SK-N-SH treated with all-trans-retinoic acid at 6 μM for 48 hours (cell line): ENCODE measurements at regions not wholly inside any gene's neighbourhood (a gene's known extent, or its start where the extent isn't known, plus 50 kb on each side); places are given as distances from the start of the nearest gene placed in this dataset.

Experiments
- ATAC-seq: fragments of 200-7000 bp; cut with Tn5 transposase; 3 replicates; pipeline ENCODE4 v1.9.1; 2020; ENCODE audit warnings: mild to moderate bottlenecking, moderate library complexity
- ARNTL ChIP-seq: fragments of 450-650 bp; formaldehyde crosslinking; IDR thresholded peaks from 2 replicates; pipeline ENCODE4 v1.5.0; 2020; ENCODE audit warnings: low read depth, mild to moderate bottlenecking, moderate library complexity, borderline replicate concordance
- BACH2 ChIP-seq: fragments of 250-450 bp; sonication (Bioruptor Pico); IDR thresholded peaks from 2 replicates; pipeline ENCODE4 v1.9.0; 2021; ENCODE audit warnings: mild to moderate bottlenecking, borderline replicate concordance
- CSDC2 ChIP-seq: fragments of 250-450 bp; sonication (Bioruptor Pico); IDR thresholded peaks from 2 replicates; pipeline ENCODE4 v1.5.0; 2020; ENCODE audit warnings: mild to moderate bottlenecking, moderate library complexity
- ESRRG ChIP-seq: fragments of 250-450 bp; sonication (Bioruptor Pico); IDR thresholded peaks from 2 replicates; pipeline ENCODE4 v1.6.1; 2021; ENCODE audit warnings: mild to moderate bottlenecking
- GLIS3 ChIP-seq: fragments of 250-450 bp; sonication (Bioruptor Pico); IDR thresholded peaks from 2 replicates; pipeline ENCODE4 v1.5.0; 2020; ENCODE audit warnings: mild to moderate bottlenecking, moderate library complexity
- OSR1 ChIP-seq: fragments of 250-450 bp; sonication (Bioruptor Pico); IDR thresholded peaks from 2 replicates; pipeline ENCODE4 v1.8.0; 2022; ENCODE audit warnings: moderate library complexity, mild to moderate bottlenecking, inconsistent platforms
- PPARA ChIP-seq: fragments of 250-450 bp; sonication (Bioruptor Pico); IDR thresholded peaks from 2 replicates; pipeline ENCODE4 v1.5.0; 2020; ENCODE audit warnings: mild to moderate bottlenecking, borderline replicate concordance
- RARB ChIP-seq: fragments of 250-450 bp; sonication (Bioruptor Pico); IDR thresholded peaks from 2 replicates; pipeline ENCODE4 v1.8.0; 2021; ENCODE audit warnings: mild to moderate bottlenecking, moderate library complexity
- SNAI2 ChIP-seq: fragments of 250-450 bp; sonication (Bioruptor Pico); IDR thresholded peaks from 2 replicates; pipeline ENCODE4 v1.5.0; 2020; ENCODE audit warnings: mild to moderate bottlenecking, moderate library complexity
- TOX ChIP-seq: fragments of 250-450 bp; sonication (Bioruptor Pico); IDR thresholded peaks from 2 replicates; pipeline ENCODE4 v1.8.0; 2021; ENCODE audit warnings: mild to moderate bottlenecking, moderate library complexity, borderline replicate concordance
- ZC3H10 ChIP-seq: fragments of 250-450 bp; sonication (Bioruptor Pico); IDR thresholded peaks from 2 replicates; pipeline ENCODE4 v1.5.1; 2021; ENCODE audit warnings: mild to moderate bottlenecking, moderate library complexity
- ZFP3 ChIP-seq: fragments of 250-450 bp; sonication (Bioruptor Pico); IDR thresholded peaks from 2 replicates; pipeline ENCODE4 v1.5.0; 2020; ENCODE audit warnings: mild to moderate bottlenecking, moderate library complexity
- ZNF565 ChIP-seq: fragments of 450-650 bp; formaldehyde crosslinking; conservative IDR thresholded peaks from 2 replicates; pipeline ENCODE4 v1.5.0; 2020; ENCODE audit warnings: low read depth, mild to moderate bottlenecking, moderate library complexity
- ZNF70 ChIP-seq: fragments of 450-650 bp; formaldehyde crosslinking; IDR thresholded peaks from 2 replicates; pipeline ENCODE4 v1.5.0; 2020; ENCODE audit warnings: mild to moderate bottlenecking, moderate library complexity
- ZNF8 ChIP-seq: fragments of 450-650 bp; formaldehyde crosslinking; IDR thresholded peaks from 2 replicates; pipeline ENCODE4 v1.5.0; 2020; ENCODE audit warnings: mild to moderate bottlenecking, moderate library complexity
- TF ChIP-seq, protein P1 (sequence below): fragments of 250-450 bp; sonication (Bioruptor Pico); IDR thresholded peaks from 2 replicates; pipeline ENCODE4 v1.5.0; 2020; ENCODE audit warnings: mild to moderate bottlenecking, moderate library complexity
- TF ChIP-seq, protein P2 (sequence below): fragments of 250-450 bp; sonication (Bioruptor Pico); IDR thresholded peaks from 2 replicates; pipeline ENCODE4 v1.5.1; 2020; ENCODE audit warnings: low read depth, mild to moderate bottlenecking, moderate library complexity
- TF ChIP-seq, protein P3 (sequence below): fragments of 250-450 bp; sonication (Bioruptor Pico); IDR thresholded peaks from 2 replicates; pipeline ENCODE4 v1.8.0; 2020; ENCODE audit warnings: mild to moderate bottlenecking, moderate library complexity, borderline replicate concordance
- TF ChIP-seq, protein P4 (sequence below): fragments of 250-450 bp; sonication (Bioruptor Pico); IDR thresholded peaks from 2 replicates; pipeline ENCODE4 v1.5.1; 2021; ENCODE audit warnings: mild to moderate bottlenecking, moderate library complexity

DNA sequence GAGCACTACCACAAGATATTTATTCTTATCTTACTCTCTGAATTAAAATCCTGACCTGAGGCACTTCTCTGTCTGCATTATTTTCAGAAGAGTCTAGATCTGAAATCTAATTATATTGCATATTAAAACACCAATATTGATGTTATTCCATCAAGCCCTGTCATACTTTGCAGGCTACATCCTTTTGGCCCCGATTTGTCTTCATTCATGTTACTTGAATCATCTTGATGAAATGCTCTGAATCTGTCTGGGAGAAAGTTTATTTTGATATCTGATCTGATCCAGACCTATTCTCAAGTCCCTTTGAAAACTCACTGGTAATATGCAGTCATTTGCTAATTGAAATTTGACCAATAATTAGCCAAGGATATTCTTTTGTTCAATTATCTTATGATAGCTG lies 79.9 kb downstream of the BBS10 start (continued):
- TF ChIP-seq ZC3H10 (CRISPR knock-in tag) (peak; percentile 69; the same call in 1 of the 2 replicates), TOX (CRISPR knock-in tag) (peak; percentile 72; the same call in 1 of the 2 replicates), OSR1 (CRISPR knock-in tag) (no peak)
- TF ChIP-seq, protein P1, sequence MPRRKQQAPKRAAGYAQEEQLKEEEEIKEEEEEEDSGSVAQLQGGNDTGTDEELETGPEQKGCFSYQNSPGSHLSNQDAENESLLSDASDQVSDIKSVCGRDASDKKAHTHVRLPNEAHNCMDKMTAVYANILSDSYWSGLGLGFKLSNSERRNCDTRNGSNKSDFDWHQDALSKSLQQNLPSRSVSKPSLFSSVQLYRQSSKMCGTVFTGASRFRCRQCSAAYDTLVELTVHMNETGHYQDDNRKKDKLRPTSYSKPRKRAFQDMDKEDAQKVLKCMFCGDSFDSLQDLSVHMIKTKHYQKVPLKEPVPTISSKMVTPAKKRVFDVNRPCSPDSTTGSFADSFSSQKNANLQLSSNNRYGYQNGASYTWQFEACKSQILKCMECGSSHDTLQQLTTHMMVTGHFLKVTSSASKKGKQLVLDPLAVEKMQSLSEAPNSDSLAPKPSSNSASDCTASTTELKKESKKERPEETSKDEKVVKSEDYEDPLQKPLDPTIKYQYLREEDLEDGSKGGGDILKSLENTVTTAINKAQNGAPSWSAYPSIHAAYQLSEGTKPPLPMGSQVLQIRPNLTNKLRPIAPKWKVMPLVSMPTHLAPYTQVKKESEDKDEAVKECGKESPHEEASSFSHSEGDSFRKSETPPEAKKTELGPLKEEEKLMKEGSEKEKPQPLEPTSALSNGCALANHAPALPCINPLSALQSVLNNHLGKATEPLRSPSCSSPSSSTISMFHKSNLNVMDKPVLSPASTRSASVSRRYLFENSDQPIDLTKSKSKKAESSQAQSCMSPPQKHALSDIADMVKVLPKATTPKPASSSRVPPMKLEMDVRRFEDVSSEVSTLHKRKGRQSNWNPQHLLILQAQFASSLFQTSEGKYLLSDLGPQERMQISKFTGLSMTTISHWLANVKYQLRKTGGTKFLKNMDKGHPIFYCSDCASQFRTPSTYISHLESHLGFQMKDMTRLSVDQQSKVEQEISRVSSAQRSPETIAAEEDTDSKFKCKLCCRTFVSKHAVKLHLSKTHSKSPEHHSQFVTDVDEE (CRISPR knock-in tag), result no peak

DNA sequence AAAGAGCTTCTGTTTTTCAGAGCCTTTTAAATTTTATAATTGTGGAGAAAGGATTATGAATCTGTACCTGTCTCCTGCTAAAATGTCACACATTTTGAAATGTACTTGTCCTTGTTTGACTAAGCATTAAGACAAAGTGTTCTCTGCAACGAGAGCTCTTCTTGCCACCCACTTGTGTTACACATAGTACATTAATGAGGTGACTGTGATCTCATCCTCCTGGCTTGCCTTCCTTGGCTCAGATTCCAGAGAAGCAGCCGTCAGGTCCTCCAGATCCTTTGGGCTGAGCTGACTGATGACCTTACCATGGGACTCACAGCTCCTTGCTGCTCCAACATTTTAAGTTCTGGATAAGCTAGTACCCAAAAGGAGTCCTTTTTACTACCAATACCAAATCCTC lies 81.4 kb downstream of the BBS10 start:
- no peak for TF ChIP-seq CSDC2 (CRISPR knock-in tag)
- no peak for TF ChIP-seq GLIS3 (CRISPR knock-in tag)
- TF ChIP-seq OSR1 (CRISPR knock-in tag), result no peak
- TF ChIP-seq RARB (CRISPR knock-in tag), result no peak
- TF ChIP-seq ESRRG (CRISPR knock-in tag), result no peak
- TF ChIP-seq ZC3H10 (CRISPR knock-in tag), result no peak
- no peak for TF ChIP-seq PPARA (CRISPR knock-in tag)
- ATAC-seq, result peak; percentile 87

DNA sequence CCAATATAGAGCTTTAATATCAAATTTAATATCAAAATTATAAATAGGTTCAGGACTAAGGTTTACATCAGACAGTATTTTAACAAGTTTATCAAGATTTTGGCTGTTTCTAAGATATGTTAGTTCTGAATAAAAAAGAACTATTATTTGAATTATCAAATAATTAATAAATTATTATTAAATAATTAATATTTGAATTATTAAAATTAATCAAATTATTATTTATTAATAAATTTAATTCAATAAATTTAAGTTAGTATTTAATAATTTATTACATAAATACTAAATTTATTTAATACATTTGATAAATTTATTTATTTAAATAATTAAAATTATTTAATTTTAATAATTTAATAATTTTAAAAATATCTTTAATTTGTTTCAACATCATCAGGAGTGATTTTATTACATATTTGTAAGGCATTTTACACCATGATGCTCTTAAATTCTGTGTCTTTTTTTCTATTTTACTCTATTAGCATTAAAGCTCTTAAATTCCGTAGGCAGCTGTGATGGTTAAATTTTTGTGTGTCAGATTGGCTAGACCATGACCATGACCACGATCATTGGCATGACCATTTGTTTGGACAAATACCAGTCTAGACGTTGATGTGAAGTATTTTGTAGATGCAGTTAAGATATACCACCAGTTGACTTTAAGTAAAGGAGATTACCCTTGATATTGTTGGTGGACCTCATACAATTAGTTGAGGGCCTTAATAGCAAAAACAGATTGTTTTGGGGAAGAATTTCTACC lies 82.6 kb downstream of the BBS10 start:
- TF ChIP-seq, protein P2, sequence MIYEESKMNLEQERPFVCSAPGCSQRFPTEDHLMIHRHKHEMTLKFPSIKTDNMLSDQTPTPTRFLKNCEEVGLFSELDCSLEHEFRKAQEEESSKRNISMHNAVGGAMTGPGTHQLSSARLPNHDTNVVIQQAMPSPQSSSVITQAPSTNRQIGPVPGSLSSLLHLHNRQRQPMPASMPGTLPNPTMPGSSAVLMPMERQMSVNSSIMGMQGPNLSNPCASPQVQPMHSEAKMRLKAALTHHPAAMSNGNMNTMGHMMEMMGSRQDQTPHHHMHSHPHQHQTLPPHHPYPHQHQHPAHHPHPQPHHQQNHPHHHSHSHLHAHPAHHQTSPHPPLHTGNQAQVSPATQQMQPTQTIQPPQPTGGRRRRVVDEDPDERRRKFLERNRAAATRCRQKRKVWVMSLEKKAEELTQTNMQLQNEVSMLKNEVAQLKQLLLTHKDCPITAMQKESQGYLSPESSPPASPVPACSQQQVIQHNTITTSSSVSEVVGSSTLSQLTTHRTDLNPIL (CRISPR knock-in tag), result no peak
- TF ChIP-seq OSR1 (CRISPR knock-in tag), result no peak
- TF ChIP-seq ZNF565 (CRISPR knock-in tag), result no peak
- TF ChIP-seq, protein P1 (CRISPR knock-in tag), result no peak
- no peak for TF ChIP-seq CSDC2 (CRISPR knock-in tag)
- no peak for TF ChIP-seq ARNTL (CRISPR knock-in tag)
- no peak for TF ChIP-seq ZNF70 (CRISPR knock-in tag)
- no peak for TF ChIP-seq ZFP3 (CRISPR knock-in tag)
- no peak for TF ChIP-seq BACH2 (CRISPR knock-in tag)
- TF ChIP-seq SNAI2 (CRISPR knock-in tag), result no peak
- ATAC-seq, result no peak

DNA sequence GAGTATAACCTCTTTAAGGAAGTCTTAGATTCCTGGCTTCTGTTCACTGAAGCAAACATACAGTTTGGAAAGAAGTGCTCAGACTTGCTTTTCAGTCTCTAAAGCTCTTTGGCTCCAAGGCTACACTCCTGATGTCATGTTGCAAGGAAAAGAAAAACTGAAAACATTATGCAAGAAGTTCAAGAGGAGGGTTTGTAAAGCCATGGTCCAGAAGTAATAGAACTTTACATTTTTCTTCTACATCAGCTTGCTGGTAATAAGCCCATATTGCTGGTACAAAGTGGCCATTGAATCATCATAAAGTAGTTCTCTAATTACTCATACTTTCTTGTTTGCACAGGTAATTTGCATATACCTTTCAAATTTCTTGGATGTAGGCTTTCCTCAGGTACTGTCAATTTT lies 83.6 kb downstream of the BBS10 start:
- TF ChIP-seq, protein P1 (CRISPR knock-in tag), result no peak
- TF ChIP-seq, protein P3, sequence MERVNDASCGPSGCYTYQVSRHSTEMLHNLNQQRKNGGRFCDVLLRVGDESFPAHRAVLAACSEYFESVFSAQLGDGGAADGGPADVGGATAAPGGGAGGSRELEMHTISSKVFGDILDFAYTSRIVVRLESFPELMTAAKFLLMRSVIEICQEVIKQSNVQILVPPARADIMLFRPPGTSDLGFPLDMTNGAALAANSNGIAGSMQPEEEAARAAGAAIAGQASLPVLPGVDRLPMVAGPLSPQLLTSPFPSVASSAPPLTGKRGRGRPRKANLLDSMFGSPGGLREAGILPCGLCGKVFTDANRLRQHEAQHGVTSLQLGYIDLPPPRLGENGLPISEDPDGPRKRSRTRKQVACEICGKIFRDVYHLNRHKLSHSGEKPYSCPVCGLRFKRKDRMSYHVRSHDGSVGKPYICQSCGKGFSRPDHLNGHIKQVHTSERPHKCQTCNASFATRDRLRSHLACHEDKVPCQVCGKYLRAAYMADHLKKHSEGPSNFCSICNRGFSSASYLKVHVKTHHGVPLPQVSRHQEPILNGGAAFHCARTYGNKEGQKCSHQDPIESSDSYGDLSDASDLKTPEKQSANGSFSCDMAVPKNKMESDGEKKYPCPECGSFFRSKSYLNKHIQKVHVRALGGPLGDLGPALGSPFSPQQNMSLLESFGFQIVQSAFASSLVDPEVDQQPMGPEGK, result no peak
- TF ChIP-seq RARB (CRISPR knock-in tag) (no peak), ZC3H10 (CRISPR knock-in tag) (no peak), OSR1 (CRISPR knock-in tag) (no peak), TOX (CRISPR knock-in tag) (no peak), ZNF70 (CRISPR knock-in tag) (no peak), GLIS3 (CRISPR knock-in tag) (no peak), ZNF8 (CRISPR knock-in tag) (no peak), ZNF565 (CRISPR knock-in tag) (no peak), ARNTL (CRISPR knock-in tag) (no peak)
- TF ChIP-seq, protein P2 (CRISPR knock-in tag), result no peak
- TF ChIP-seq, protein P4, sequence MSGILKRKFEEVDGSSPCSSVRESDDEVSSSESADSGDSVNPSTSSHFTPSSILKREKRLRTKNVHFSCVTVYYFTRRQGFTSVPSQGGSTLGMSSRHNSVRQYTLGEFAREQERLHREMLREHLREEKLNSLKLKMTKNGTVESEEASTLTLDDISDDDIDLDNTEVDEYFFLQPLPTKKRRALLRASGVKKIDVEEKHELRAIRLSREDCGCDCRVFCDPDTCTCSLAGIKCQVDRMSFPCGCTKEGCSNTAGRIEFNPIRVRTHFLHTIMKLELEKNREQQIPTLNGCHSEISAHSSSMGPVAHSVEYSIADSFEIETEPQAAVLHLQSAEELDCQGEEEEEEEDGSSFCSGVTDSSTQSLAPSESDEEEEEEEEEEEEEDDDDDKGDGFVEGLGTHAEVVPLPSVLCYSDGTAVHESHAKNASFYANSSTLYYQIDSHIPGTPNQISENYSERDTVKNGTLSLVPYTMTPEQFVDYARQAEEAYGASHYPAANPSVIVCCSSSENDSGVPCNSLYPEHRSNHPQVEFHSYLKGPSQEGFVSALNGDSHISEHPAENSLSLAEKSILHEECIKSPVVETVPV (CRISPR knock-in tag), result no peak
- no peak for ATAC-seq
